Spleen (tissue), 7 donors: ENCODE measurements at regions not wholly inside any gene's neighbourhood (a gene's known extent, or its start where the extent isn't known, plus 50 kb on each side); places are given as distances from the start of the nearest gene placed in this dataset.

Experiments used
- POLR2A ChIP-seq, 3 donors: fragments of 450-650 bp; IDR thresholded peaks; one replicate each; pipeline ENCODE4 v1.5.1; 2017; ENCODE audit warnings: antibody characterized with exemption in 3 of 3, mild to moderate bottlenecking in 1 of 3
- TF ChIP-seq, protein P1 (sequence below), 11 experiments: fragments of 200-600 bp in 7 of 11; fragments of 450-650 bp in 4 of 11; sonication (generic) in 4 of 11; IDR thresholded peaks in 8 of 11; conservative IDR thresholded peaks in 3 of 11; 1 replicate in 7 of 11; 2 replicates in 4 of 11; pipeline versions ENCODE4 v1.4.0 to v1.8.0; 2016 to 2021; ENCODE audit warnings: antibody characterized with exemption in 11 of 11, inconsistent platforms in 4 of 11, mild to moderate bottlenecking in 1 of 11
- donor health status: DM: no; HTN: no; CAD: no; lungs with moderate emphysema.
- donor health status: DM: no; HTN: no; CAD: no.
- donor health status: DM: no; HTN: no; CAD: no.

DNA sequence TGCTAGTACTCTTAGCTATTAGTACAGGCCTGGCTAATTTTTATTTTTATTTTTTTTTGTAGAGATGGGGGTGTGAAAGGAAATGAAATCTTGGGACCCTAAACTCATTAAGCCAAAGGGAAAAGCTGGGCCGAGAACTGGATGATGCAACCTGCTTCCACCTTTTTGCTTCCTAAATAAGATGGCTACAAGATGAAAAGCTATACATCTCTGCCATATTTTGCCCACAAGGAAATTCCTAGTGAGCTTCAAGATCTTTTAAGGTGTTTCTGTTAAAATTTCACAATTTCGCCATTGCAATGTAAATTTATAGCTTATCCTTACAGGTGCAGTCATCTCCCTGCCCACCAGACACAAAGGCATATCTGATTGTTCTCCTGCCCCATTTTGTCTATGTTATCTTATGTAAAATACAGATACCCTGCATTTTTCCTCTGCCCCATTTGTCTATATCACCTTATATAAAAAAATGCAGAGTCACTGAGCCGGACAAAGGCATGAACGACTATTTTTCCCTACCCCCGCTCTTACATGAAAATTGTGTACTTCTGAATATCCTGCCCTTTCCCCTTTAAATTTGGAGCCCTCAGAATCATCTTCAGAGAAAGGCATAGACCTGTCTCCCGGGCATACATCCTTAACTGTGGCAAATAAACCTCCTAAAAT lies 112.0 kb upstream of the SLC38A2 start:
- TF ChIP-seq, protein P1, sequence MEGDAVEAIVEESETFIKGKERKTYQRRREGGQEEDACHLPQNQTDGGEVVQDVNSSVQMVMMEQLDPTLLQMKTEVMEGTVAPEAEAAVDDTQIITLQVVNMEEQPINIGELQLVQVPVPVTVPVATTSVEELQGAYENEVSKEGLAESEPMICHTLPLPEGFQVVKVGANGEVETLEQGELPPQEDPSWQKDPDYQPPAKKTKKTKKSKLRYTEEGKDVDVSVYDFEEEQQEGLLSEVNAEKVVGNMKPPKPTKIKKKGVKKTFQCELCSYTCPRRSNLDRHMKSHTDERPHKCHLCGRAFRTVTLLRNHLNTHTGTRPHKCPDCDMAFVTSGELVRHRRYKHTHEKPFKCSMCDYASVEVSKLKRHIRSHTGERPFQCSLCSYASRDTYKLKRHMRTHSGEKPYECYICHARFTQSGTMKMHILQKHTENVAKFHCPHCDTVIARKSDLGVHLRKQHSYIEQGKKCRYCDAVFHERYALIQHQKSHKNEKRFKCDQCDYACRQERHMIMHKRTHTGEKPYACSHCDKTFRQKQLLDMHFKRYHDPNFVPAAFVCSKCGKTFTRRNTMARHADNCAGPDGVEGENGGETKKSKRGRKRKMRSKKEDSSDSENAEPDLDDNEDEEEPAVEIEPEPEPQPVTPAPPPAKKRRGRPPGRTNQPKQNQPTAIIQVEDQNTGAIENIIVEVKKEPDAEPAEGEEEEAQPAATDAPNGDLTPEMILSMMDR (IDR thresholded peaks at IDR 0.05 in 8 of 11, conservative IDR thresholded peaks at IDR 0.05 in 3 of 11), result no peak
- TF ChIP-seq POLR2A (IDR thresholded peaks at IDR 0.05), result no peak
